Bronchial epithelial cell (primary cell): ENCODE measurements at regions not wholly inside any gene's neighbourhood (a gene's known extent, or its start where the extent isn't known, plus 50 kb on each side); places are given as distances from the start of the nearest gene placed in this dataset.

Experiments used
- DNase-seq: peaks from one replicate; pipeline ENCODE4 v3.0.0-alpha.2; 2010; ENCODE audit warnings: low read depth
- FAIRE-seq: peaks from 2 replicates; lab custom pipeline; 2011; peaks lifted over from hg19 to GRCh38; lab: Jason Lieb, UNC
- H3K27me3 ChIP-seq: 2 replicates; pipeline ENCODE4 v1.5.1; 2011; ENCODE audit warnings: low read length; ENCODE audit not compliant: control insufficient read depth, insufficient read depth
- H3K36me3 ChIP-seq: 2 replicates; pipeline ENCODE4 v1.5.1; 2011; ENCODE audit warnings: low read length; ENCODE audit not compliant: control insufficient read depth, insufficient read depth
- H3K4me3 ChIP-seq: 2 replicates; pipeline ENCODE4 v1.5.1; 2011; ENCODE audit warnings: mild to moderate bottlenecking, low read depth, low read length, control low read depth
- TF ChIP-seq, protein P1 (sequence below): IDR thresholded peaks from 2 replicates; pipeline ENCODE4 v1.5.1; 2011; ENCODE audit warnings: mild to moderate bottlenecking, moderate library complexity, low read length, control low read depth, inconsistent platforms; ENCODE audit not compliant: insufficient read depth, severe bottlenecking

DNA sequence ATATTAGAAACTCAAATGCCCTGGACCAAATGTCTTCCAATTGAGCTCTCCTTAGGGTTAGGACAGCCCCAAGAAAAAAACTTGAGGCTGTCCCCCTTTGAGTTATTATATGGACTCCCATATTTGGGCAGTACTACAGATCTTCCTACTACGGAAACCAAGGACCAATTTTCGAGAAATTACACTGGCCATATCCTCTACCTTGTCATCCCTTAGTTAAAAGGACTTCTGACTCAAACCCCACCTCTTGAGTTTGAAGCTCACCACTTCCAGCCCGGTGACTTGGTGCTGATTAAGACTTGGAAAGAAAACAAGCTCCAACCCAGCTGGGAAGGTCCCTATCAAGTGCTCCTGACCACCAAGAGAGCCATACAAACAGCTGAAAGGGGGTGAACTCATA, 497.0 kb upstream of the GRAMD2B start:
- no peaks in the 10 kb centered on the region for H3K27me3 ChIP-seq
- DNase-seq (no peak), FAIRE-seq (no peak)
- TF ChIP-seq, protein P1, sequence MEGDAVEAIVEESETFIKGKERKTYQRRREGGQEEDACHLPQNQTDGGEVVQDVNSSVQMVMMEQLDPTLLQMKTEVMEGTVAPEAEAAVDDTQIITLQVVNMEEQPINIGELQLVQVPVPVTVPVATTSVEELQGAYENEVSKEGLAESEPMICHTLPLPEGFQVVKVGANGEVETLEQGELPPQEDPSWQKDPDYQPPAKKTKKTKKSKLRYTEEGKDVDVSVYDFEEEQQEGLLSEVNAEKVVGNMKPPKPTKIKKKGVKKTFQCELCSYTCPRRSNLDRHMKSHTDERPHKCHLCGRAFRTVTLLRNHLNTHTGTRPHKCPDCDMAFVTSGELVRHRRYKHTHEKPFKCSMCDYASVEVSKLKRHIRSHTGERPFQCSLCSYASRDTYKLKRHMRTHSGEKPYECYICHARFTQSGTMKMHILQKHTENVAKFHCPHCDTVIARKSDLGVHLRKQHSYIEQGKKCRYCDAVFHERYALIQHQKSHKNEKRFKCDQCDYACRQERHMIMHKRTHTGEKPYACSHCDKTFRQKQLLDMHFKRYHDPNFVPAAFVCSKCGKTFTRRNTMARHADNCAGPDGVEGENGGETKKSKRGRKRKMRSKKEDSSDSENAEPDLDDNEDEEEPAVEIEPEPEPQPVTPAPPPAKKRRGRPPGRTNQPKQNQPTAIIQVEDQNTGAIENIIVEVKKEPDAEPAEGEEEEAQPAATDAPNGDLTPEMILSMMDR, result no peak
- no peaks in the 10 kb centered on the region for H3K36me3 ChIP-seq
- H3K4me3 ChIP-seq, result no peak overlapping the region

DNA sequence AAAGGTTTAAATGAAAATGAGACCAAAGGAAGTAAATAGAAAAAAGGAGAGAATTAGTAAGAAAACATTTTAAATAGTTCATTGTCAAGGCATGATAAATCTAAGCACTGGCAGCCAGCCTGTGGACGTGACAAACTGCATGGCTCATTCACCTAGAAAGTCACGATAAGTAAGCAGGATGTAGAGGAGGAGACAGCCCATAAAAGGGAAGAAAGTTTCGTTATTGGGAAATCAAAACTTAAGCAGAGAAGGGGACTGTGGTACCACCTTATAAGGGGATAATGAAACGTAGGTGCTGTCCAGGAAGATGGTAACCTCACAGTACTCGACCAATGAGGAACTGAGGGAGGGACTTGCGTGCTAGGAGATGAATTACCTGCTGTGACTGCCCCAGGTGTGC, 494.5 kb upstream of the GRAMD2B start:
- Histone ChIP-seq H3K4me3 (no peak overlapping the region), H3K36me3 (no peaks in the 10 kb centered on the region), H3K27me3 (no peaks in the 10 kb centered on the region)
- TF ChIP-seq, protein P1, result no peak
- peak; percentile 17 for DNase-seq
- no peak for FAIRE-seq

GRCh38 chr5:125950012-125950615, 473.1 kb upstream of the GRAMD2B start:
- Histone ChIP-seq H3K27me3 (no peaks in the 10 kb centered on the region), H3K36me3 (no peaks in the 10 kb centered on the region), H3K4me3 (no peak overlapping the region)
- no peak for DNase-seq
- TF ChIP-seq, protein P1, result no peak
- no peak for FAIRE-seq

- TF ChIP-seq, protein P1, result no peak
- Histone ChIP-seq H3K27me3 (no peaks in the 10 kb centered on the region), H3K4me3 (no peak overlapping the region), H3K36me3 (no peaks in the 10 kb centered on the region)
- peak; percentile 50 for FAIRE-seq
- no peak for DNase-seq
Observed at GRCh38 chr5:125961150-125961549, 462.1 kb upstream of the GRAMD2B start.

DNA sequence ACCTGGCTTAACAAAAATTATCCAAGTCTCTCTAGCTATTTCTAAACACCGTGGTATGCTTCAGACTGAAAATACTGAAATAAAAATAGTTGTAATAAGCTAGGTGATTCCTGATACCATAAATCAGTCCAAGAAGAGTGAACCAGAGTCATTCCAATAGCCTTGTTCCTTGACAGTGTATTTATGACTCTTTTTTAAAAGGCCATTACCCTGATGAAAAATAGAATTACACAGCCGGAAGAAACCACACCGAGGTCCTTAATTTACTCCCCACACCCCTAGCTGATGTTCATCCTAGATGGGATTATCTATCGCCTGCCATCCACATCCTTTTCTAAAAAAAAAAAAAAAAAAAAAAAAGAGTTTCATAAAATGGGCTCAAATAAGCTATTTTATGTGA, 457.6 kb upstream of the GRAMD2B start:
- Histone ChIP-seq H3K4me3 (no peak overlapping the region), H3K36me3 (no peaks in the 10 kb centered on the region), H3K27me3 (no peaks in the 10 kb centered on the region)
- FAIRE-seq (no peak), DNase-seq (no peak)
- TF ChIP-seq, protein P1, result no peak

DNA sequence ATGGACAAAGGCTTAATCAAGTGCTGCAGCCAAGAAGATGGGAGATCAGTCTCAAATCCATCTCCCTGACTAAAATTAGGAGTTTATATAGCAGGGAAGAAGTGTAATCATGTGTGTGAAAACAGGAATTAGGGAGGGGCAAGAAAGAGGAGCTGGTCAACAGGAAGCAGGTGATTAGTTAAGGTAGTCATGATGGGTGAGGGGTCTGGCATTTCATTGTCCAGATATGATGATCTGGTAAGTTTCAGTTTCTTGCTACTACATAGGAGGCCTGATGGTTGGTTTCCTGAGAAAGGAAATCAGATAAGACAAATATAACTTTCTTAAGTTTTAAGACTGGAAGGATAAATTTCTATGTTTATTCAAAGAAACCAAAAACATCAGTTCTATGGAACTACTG, 455.6 kb upstream of the GRAMD2B start:
- FAIRE-seq (no peak), DNase-seq (peak; percentile 4)
- Histone ChIP-seq H3K36me3 (no peaks in the 10 kb centered on the region), H3K27me3 (no peaks in the 10 kb centered on the region), H3K4me3 (no peak overlapping the region)
- TF ChIP-seq, protein P1, result no peak
